Urothelium cell line (cell line): ENCODE measurements at regions not wholly inside any gene's neighbourhood (a gene's known extent, or its start where the extent isn't known, plus 50 kb on each side); places are given as distances from the start of the nearest gene placed in this dataset.
"Not testable (repeated sequence)": the region's sequence is repeated elsewhere in the genome, so short reads cannot be mapped to it uniquely, and the experiment has no call there.

Experiments used
- DNase-seq: peaks from one replicate; pipeline ENCODE4 v3.0.0; 2011; ENCODE audit warnings: low spot score, mixed read lengths
- FAIRE-seq: peaks from 2 replicates; lab custom pipeline; 2011; peaks lifted over from hg19 to GRCh38; lab: Jason Lieb, UNC

GRCh38 chr10:91002656-91003055, 81.8 kb upstream of the ANKRD1 start:
- DNase-seq, result no peak
- no peak for FAIRE-seq

GRCh38 chr10:91003379-91003778, 82.5 kb upstream of the ANKRD1 start:
- not testable (repeated sequence) for FAIRE-seq, DNase-seq

- not testable (repeated sequence) for FAIRE-seq
Measured at GRCh38 chr10:91005276-91005675, 84.4 kb upstream of the ANKRD1 start.

GRCh38 chr10:91006001-91006751, 85.3 kb upstream of the ANKRD1 start:
- DNase-seq, result peak; percentile 64
- FAIRE-seq, result peak; percentile 79

More at GRCh38 chr10:91005276-91005675, 84.4 kb upstream of the ANKRD1 start:
- not testable (repeated sequence) for DNase-seq

- no peak for FAIRE-seq
- DNase-seq, result no peak
Measured at GRCh38 chr10:91006752-91007346, 86.0 kb upstream of the ANKRD1 start.

- DNase-seq (no peak), FAIRE-seq (no peak)
Measured at GRCh38 chr10:91007655-91008054, 86.8 kb upstream of the ANKRD1 start.

- FAIRE-seq (no peak), DNase-seq (no peak)
Measured at GRCh38 chr10:91009121-91009520, 88.2 kb upstream of the ANKRD1 start.

GRCh38 chr10:91010952-91011351, 90.1 kb upstream of the ANKRD1 start:
- no peak for FAIRE-seq
- DNase-seq, result no peak

- FAIRE-seq, result no peak
- DNase-seq, result no peak
Measured at GRCh38 chr10:91012502-91012901, 91.6 kb upstream of the ANKRD1 start.

- no peak for FAIRE-seq
- no peak for DNase-seq
Measured at GRCh38 chr10:91013985-91014384, 93.1 kb upstream of the ANKRD1 start.

GRCh38 chr10:91017198-91017597, 96.3 kb upstream of the ANKRD1 start:
- DNase-seq (no peak), FAIRE-seq (no peak)

- DNase-seq (no peak), FAIRE-seq (no peak)
Measured at GRCh38 chr10:91021901-91022300, 101.0 kb upstream of the ANKRD1 start.

GRCh38 chr10:91022390-91022789, 101.5 kb upstream of the ANKRD1 start:
- FAIRE-seq (no peak), DNase-seq (no peak)

GRCh38 chr10:91022924-91023699, 102.2 kb upstream of the ANKRD1 start:
- no peak for FAIRE-seq
- DNase-seq, result no peak

- DNase-seq (no peak), FAIRE-seq (no peak)
Measured at GRCh38 chr10:91023700-91024398, 103.0 kb upstream of the ANKRD1 start.

GRCh38 chr10:91024541-91024940, 103.7 kb upstream of the ANKRD1 start:
- DNase-seq (no peak), FAIRE-seq (no peak)

- DNase-seq, result no peak
- FAIRE-seq, result no peak
Measured at GRCh38 chr10:91032611-91033206, 111.8 kb upstream of the ANKRD1 start.

GRCh38 chr10:91033324-91033950, 112.5 kb upstream of the ANKRD1 start:
- DNase-seq (no peak), FAIRE-seq (no peak)

GRCh38 chr10:91034042-91034441, 113.2 kb upstream of the ANKRD1 start:
- no peak for DNase-seq
- FAIRE-seq, result no peak

- no peak for FAIRE-seq
- DNase-seq, result peak; percentile 74
Measured at GRCh38 chr10:91034494-91035159, 113.7 kb upstream of the ANKRD1 start.
